NCI-H510A (cell line): ENCODE measurements at regions not wholly inside any gene's neighbourhood (a gene's known extent, or its start where the extent isn't known, plus 50 kb on each side); places are given as distances from the start of the nearest gene placed in this dataset.
A peak's percentile ranks its signal among the peaks of the same experiment; 100 is the strongest.

Experiments used
- DNase-seq: peaks from one replicate; lab custom pipeline; 2025; lab: John Stamatoyannopoulos, UW

- DNase-seq = no peak
These were observed 68.6 kb downstream of the ZNF621 start for GRCh38 chr3:40593351-40593750.

- no peak for DNase-seq
These were observed 72.7 kb downstream of the ZNF621 start for GRCh38 chr3:40597441-40597840.

- no peak for DNase-seq
These were observed 73.6 kb downstream of the ZNF621 start for GRCh38 chr3:40598338-40598737.

- no peak for DNase-seq
These were observed 74.2 kb downstream of the ZNF621 start for GRCh38 chr3:40598962-40599361.

GRCh38 chr3:40602778-40603385 lies 78.1 kb downstream of the ZNF621 start:
- DNase-seq = no peak

GRCh38 chr3:40605960-40606359 lies 81.2 kb downstream of the ZNF621 start:
- no peak for DNase-seq

GRCh38 chr3:40608091-40608490 lies 83.3 kb downstream of the ZNF621 start:
- no peak for DNase-seq

GRCh38 chr3:40613306-40613705 lies 88.5 kb downstream of the ZNF621 start:
- DNase-seq = no peak

- DNase-seq = no peak
These were observed 90.6 kb downstream of the ZNF621 start for GRCh38 chr3:40615110-40615915.

GRCh38 chr3:40615918-40616819 lies 91.4 kb downstream of the ZNF621 start:
- DNase-seq = peak; percentile 35

- no peak for DNase-seq
These were observed 92.3 kb downstream of the ZNF621 start for GRCh38 chr3:40617084-40617483.

GRCh38 chr3:40618158-40618557 lies 93.4 kb downstream of the ZNF621 start:
- no peak for DNase-seq

GRCh38 chr3:40620151-40620550 lies 95.4 kb downstream of the ZNF621 start:
- no peak for DNase-seq

GRCh38 chr3:40621252-40621651 lies 96.5 kb downstream of the ZNF621 start:
- no peak for DNase-seq

GRCh38 chr3:40623567-40623966 lies 98.8 kb downstream of the ZNF621 start:
- DNase-seq = no peak

GRCh38 chr3:40624189-40624769 lies 99.5 kb downstream of the ZNF621 start:
- DNase-seq = no peak

GRCh38 chr3:40627095-40627494 lies 102.3 kb downstream of the ZNF621 start:
- DNase-seq = no peak

- DNase-seq = no peak
These were observed 104.2 kb downstream of the ZNF621 start for GRCh38 chr3:40628984-40629383.

- DNase-seq = no peak
These were observed 106.7 kb downstream of the ZNF621 start for GRCh38 chr3:40631341-40631995.

GRCh38 chr3:40637906-40638305 lies 113.1 kb downstream of the ZNF621 start:
- DNase-seq = no peak

GRCh38 chr3:40639006-40639405 lies 114.2 kb downstream of the ZNF621 start:
- no peak for DNase-seq

- DNase-seq = no peak
These were observed 118.1 kb downstream of the ZNF621 start for GRCh38 chr3:40642812-40643211.
